ENCODE measurements at regions not wholly inside any gene's neighbourhood (a gene's known extent, or its start where the extent isn't known, plus 50 kb on each side); places are given as distances from the start of the nearest gene placed in this dataset.

GRCh38 chr18:78034755-78035154 lies 785.1 kb downstream of the GALR1 start:
- TF ChIP-seq FOXP2 (optimal IDR thresholded peaks at IDR 0.05; ENCODE audit: borderline replicate concordance, extremely low read depth, extremely low read length, insufficient read depth) (no peak), TAF1 (IDR thresholded peaks at IDR 0.05; ENCODE audit: borderline replicate concordance, insufficient read depth, low read length) (no peak), SIN3A (IDR thresholded peaks at IDR 0.05; ENCODE audit: borderline replicate concordance, insufficient read depth, low read length) (no peak), POLR2AphosphoS5 (IDR thresholded peaks at IDR 0.05; ENCODE audit: low read depth, low read length) (no peak)
- TF ChIP-seq, protein P1, sequence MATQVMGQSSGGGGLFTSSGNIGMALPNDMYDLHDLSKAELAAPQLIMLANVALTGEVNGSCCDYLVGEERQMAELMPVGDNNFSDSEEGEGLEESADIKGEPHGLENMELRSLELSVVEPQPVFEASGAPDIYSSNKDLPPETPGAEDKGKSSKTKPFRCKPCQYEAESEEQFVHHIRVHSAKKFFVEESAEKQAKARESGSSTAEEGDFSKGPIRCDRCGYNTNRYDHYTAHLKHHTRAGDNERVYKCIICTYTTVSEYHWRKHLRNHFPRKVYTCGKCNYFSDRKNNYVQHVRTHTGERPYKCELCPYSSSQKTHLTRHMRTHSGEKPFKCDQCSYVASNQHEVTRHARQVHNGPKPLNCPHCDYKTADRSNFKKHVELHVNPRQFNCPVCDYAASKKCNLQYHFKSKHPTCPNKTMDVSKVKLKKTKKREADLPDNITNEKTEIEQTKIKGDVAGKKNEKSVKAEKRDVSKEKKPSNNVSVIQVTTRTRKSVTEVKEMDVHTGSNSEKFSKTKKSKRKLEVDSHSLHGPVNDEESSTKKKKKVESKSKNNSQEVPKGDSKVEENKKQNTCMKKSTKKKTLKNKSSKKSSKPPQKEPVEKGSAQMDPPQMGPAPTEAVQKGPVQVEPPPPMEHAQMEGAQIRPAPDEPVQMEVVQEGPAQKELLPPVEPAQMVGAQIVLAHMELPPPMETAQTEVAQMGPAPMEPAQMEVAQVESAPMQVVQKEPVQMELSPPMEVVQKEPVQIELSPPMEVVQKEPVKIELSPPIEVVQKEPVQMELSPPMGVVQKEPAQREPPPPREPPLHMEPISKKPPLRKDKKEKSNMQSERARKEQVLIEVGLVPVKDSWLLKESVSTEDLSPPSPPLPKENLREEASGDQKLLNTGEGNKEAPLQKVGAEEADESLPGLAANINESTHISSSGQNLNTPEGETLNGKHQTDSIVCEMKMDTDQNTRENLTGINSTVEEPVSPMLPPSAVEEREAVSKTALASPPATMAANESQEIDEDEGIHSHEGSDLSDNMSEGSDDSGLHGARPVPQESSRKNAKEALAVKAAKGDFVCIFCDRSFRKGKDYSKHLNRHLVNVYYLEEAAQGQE (IDR thresholded peaks at IDR 0.05; ENCODE audit: insufficient read depth in 1 of 2, low read depth in 2 of 2, low read length in 2 of 2), result no peak

GRCh38 chr18:78041218-78041617 lies 791.6 kb downstream of the GALR1 start:
- TF ChIP-seq FOXP2 (optimal IDR thresholded peaks at IDR 0.05; ENCODE audit: borderline replicate concordance, extremely low read depth, extremely low read length, insufficient read depth) (no peak), TAF1 (IDR thresholded peaks at IDR 0.05; ENCODE audit: borderline replicate concordance, insufficient read depth, low read length) (no peak), POLR2AphosphoS5 (IDR thresholded peaks at IDR 0.05; ENCODE audit: low read depth, low read length) (no peak), SIN3A (IDR thresholded peaks at IDR 0.05; ENCODE audit: borderline replicate concordance, insufficient read depth, low read length) (no peak)
- TF ChIP-seq, protein P1 (IDR thresholded peaks at IDR 0.05; ENCODE audit: insufficient read depth in 1 of 2, low read depth in 2 of 2, low read length in 2 of 2), result no peak

DNA sequence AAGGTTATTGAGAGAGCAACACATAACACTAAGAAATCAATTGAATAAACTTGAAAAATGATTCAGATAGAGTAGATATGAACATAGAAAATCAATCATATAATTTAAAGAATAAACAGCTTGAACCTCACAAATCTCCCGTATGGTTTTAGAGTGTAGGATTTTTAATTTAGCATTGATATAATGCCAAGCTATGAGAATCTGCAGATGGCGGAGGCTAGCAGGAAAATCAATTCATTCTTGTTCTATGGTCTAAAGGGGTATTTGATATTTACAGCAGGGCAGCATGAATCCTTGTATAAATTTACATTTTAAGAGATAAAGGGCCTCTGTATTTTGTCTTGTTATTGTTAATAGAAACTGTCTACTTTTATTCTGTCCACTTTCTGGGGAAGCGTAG lies 797.0 kb downstream of the GALR1 start:
- no peak for TF ChIP-seq POLR2AphosphoS5 (IDR thresholded peaks at IDR 0.05; ENCODE audit: low read depth, low read length)
- TF ChIP-seq TAF1 (IDR thresholded peaks at IDR 0.05; ENCODE audit: borderline replicate concordance, insufficient read depth, low read length), result no peak
- TF ChIP-seq, protein P1 (IDR thresholded peaks at IDR 0.05; ENCODE audit: insufficient read depth in 1 of 2, low read depth in 2 of 2, low read length in 2 of 2), result no peak
- TF ChIP-seq SIN3A (IDR thresholded peaks at IDR 0.05; ENCODE audit: borderline replicate concordance, insufficient read depth, low read length), result no peak
- no peak for TF ChIP-seq FOXP2 (optimal IDR thresholded peaks at IDR 0.05; ENCODE audit: borderline replicate concordance, extremely low read depth, extremely low read length, insufficient read depth)

- TF ChIP-seq TAF1 (IDR thresholded peaks at IDR 0.05; ENCODE audit: borderline replicate concordance, insufficient read depth, low read length), result no peak
- TF ChIP-seq, protein P1 (IDR thresholded peaks at IDR 0.05; ENCODE audit: insufficient read depth in 1 of 2, low read depth in 2 of 2, low read length in 2 of 2), result no peak
- TF ChIP-seq FOXP2 (optimal IDR thresholded peaks at IDR 0.05; ENCODE audit: borderline replicate concordance, extremely low read depth, extremely low read length, insufficient read depth), result no peak
- no peak for TF ChIP-seq POLR2AphosphoS5 (IDR thresholded peaks at IDR 0.05; ENCODE audit: low read depth, low read length)
- TF ChIP-seq SIN3A (IDR thresholded peaks at IDR 0.05; ENCODE audit: borderline replicate concordance, insufficient read depth, low read length), result no peak
These were observed 799.6 kb downstream of the GALR1 start for GRCh38 chr18:78049281-78049680.

GRCh38 chr18:78054801-78055200 lies 805.2 kb downstream of the GALR1 start:
- TF ChIP-seq TAF1 (IDR thresholded peaks at IDR 0.05; ENCODE audit: borderline replicate concordance, insufficient read depth, low read length) (no peak), FOXP2 (optimal IDR thresholded peaks at IDR 0.05; ENCODE audit: borderline replicate concordance, extremely low read depth, extremely low read length, insufficient read depth) (no peak), SIN3A (IDR thresholded peaks at IDR 0.05; ENCODE audit: borderline replicate concordance, insufficient read depth, low read length) (no peak), POLR2AphosphoS5 (IDR thresholded peaks at IDR 0.05; ENCODE audit: low read depth, low read length) (no peak)
